ENCODE measurements at regions not wholly inside any gene's neighbourhood (a gene's known extent, or its start where the extent isn't known, plus 50 kb on each side); places are given as distances from the start of the nearest gene placed in this dataset.
"Not testable (repeated sequence)": the region's sequence is repeated elsewhere in the genome, so short reads cannot be mapped to it uniquely, and the experiment has no call there.

DNA sequence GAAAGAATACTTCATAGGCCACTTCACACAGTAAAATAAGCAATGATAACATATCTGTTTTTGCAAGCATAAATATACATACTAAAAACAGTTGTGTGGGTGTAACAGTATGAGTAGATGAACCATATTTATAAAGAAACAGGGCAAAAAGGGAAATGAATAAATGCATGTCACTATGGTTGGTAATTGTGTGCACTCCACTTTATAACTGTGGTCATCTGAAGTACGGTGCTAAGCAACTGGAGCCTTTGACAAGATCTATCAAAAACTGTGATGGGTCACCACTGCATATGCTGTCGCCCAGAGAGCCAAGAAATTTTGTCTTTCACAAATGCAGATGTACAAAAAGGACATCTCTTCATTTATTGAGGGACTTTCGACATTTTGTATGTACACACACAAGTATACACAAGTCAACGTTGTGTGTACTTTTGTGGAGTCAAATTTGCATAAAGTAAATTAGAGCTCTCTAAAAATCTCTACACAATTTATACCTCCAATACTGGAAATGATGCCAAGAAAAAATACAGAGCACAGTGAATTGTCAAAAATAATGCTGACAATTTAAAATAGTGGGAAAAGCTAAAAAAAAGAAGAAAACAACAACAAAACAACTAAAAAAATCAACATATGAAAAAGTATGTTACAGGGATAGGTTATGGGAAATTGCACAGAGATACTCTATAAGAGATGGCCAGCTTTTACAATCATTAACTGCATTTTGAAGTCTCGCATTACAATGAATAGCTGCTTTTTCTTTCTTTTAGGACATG lies 123.1 kb upstream of the ENPEP start:
- Mint-ChIP-seq H3K4me1 (ENCODE audit: low read depth) (no peaks in the 10 kb centered on the region), H3K36me3 (ENCODE audit: low read depth) (no peaks in the 10 kb centered on the region), H3K27ac (no peak overlapping the region), H3K4me3 (ENCODE audit: low read depth) (no peak overlapping the region), H3K9me3 (no peaks in the 10 kb centered on the region), H3K27me3 (ENCODE audit: low read depth) (peaks cover 14% of the 10 kb centered on the region)
- intact Hi-C loops (cut with micrococcal nuclease): no loop called here
- DNase-seq (ENCODE audit: low spot score): no peak

DNA sequence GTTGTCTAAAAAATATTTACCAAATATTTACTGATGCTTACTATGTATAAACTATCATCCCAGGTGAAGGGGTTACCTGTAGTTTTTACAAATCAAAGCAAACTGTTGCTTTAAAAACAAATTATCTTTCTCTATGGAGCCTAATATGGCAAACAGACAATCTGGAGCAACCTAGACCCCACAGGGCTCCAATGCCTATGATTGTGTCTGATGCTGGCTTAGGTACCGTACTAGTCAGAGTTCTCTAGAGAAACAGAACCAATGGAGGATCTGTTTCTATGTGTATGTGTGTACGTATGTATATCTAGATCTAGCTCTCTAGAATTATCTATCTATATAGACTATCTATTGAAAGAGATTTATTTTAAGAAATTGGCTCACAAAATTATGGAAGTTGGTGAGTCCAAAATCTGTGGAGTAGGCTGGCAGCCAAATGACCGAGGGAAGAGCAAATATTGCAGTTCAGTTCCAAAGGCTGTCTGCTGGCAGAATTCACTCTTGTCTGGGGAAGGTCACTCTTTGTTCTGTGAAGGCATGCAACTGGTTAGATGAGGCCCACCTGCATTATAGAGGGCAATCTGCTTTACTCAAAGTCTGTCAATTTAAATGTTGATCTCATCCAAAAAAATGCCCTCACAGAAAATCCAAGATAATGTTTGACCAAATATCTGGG lies 127.1 kb upstream of the ENPEP start:
- no peak for DNase-seq (ENCODE audit: low spot score)
- Mint-ChIP-seq H3K27me3 (ENCODE audit: low read depth) (peaks cover 24% of the 10 kb centered on the region), H3K4me3 (ENCODE audit: low read depth) (no peak overlapping the region)

DNA sequence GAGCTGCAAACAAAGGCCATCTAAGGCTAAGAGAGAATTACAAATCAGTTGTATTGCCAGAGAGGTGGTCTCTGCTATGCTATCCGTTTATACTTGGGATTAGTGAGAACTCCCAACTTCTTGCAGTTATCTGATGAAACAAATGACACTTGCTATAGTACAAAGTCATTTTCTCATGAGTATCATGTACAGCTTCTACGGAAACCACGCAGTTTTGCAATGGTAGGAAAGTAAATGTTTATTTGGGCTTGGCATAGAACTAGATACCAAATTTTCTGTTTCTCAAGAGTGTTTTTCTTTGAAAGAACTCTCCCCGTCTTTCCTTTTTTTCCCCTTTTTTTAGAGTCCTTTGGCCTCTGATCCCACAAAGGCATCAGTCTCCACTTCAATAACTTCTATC lies 128.2 kb upstream of the ENPEP start:
- peaks cover 24% of the 10 kb centered on the region for H3K27me3 Mint-ChIP-seq (ENCODE audit: low read depth)
- H3K4me3 Mint-ChIP-seq (ENCODE audit: low read depth): no peak overlapping the region
- H3K27ac Mint-ChIP-seq: no peak overlapping the region
- intact Hi-C loops (cut with micrococcal nuclease): loop anchor here (10.0 kb wide), 1 partner anchor 167 kb away; no protein-coding TSS in a partner anchor
- H3K36me3 Mint-ChIP-seq (ENCODE audit: low read depth): no peaks in the 10 kb centered on the region
- H3K4me1 Mint-ChIP-seq (ENCODE audit: low read depth): no peaks in the 10 kb centered on the region
- no peaks in the 10 kb centered on the region for H3K9me3 Mint-ChIP-seq
- DNase-seq (ENCODE audit: low spot score): no peak

More for the DNA sequence above, 127.1 kb upstream of the ENPEP start:
- no peaks in the 10 kb centered on the region for H3K4me1 Mint-ChIP-seq (ENCODE audit: low read depth)
- intact Hi-C loops (cut with micrococcal nuclease): loop anchor here (10.0 kb wide), 1 partner anchor 166 kb away; no protein-coding TSS in a partner anchor
- H3K27ac Mint-ChIP-seq: no peak overlapping the region
- no peaks in the 10 kb centered on the region for H3K36me3 Mint-ChIP-seq (ENCODE audit: low read depth)
- no peaks in the 10 kb centered on the region for H3K9me3 Mint-ChIP-seq

DNA sequence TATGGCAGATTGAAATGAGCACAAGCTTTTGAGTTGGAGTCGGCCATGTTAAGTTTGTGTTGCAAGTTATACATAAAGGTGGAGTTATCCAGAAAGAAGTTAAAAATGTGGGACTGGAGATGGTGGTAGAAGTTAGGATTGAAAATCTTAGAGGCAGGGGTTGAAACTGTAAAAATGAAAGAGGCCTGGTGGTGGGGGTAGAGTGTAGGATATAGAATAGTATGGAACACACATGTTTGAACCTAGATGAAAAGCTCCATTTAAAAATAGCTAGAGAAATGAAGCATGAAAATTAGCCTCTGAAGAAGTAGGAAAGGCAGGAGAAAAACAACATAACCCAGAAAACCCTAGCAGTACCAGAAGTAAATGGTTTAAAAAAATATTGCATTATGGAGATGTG lies 131.8 kb upstream of the ENPEP start:
- no peaks in the 10 kb centered on the region for H3K9me3 Mint-ChIP-seq
- no peak overlapping the region for H3K4me3 Mint-ChIP-seq (ENCODE audit: low read depth)
- H3K36me3 Mint-ChIP-seq (ENCODE audit: low read depth): no peaks in the 10 kb centered on the region
- intact Hi-C loops (cut with micrococcal nuclease): loop anchor here (10.0 kb wide), 1 partner anchor 171 kb away; no protein-coding TSS in a partner anchor
- peaks cover 6% of the 10 kb centered on the region for H3K4me1 Mint-ChIP-seq (ENCODE audit: low read depth)
- peaks cover 27% of the 10 kb centered on the region for H3K27me3 Mint-ChIP-seq (ENCODE audit: low read depth)
- no peak for DNase-seq (ENCODE audit: low spot score)
- no peak overlapping the region for H3K27ac Mint-ChIP-seq

DNA sequence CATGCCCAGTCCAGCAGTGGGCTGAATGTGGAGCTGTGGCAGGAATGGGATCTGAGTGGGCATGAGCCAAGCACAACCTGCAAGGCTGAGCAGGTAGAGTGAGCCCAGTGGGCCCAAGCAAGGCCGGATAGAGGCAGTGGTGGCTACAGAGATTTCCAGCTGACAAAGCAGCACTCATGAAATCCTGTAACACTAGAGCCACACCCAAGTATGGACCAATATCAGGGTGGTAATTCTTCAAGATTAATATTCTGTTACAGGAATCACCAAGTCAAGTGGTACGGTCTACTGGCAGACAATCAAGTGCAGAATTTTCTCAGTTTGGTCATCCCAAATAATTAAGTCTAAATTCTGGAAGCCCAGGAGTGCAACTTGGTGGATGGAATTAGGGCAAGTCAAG lies 132.4 kb upstream of the ENPEP start:
- H3K9me3 Mint-ChIP-seq: no peaks in the 10 kb centered on the region
- intact Hi-C loops (cut with micrococcal nuclease): loop anchor here (10.0 kb wide), 1 partner anchor 171 kb away; no protein-coding TSS in a partner anchor
- H3K27me3 Mint-ChIP-seq (ENCODE audit: low read depth): peaks cover 30% of the 10 kb centered on the region
- no peak overlapping the region for H3K4me3 Mint-ChIP-seq (ENCODE audit: low read depth)
- H3K4me1 Mint-ChIP-seq (ENCODE audit: low read depth): peaks cover 6% of the 10 kb centered on the region
- no peak overlapping the region for H3K27ac Mint-ChIP-seq
- H3K36me3 Mint-ChIP-seq (ENCODE audit: low read depth): no peaks in the 10 kb centered on the region
- DNase-seq (ENCODE audit: low spot score): no peak

DNA sequence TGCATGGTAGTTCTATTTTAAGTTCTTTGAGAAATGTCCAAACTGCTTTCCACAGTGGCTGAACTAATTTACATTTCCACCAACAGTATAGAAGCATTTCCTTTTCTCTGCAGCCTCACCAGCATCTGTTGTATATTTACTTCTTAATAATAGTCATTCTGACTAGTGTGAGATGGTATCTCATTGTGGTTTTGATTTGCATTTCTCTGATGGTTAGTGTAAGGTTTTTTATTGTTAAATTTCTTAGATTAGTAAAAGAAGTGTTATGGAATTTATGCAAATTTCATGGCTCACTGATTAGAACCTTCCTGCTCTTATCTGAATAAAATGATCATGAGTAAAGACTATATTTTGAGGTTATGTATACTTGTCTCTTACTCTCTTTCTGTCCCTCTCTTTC lies 134.8 kb upstream of the ENPEP start:
- H3K4me3 Mint-ChIP-seq (ENCODE audit: low read depth); H3K27ac Mint-ChIP-seq; H3K4me1 Mint-ChIP-seq (ENCODE audit: low read depth); H3K36me3 Mint-ChIP-seq (ENCODE audit: low read depth); H3K9me3 Mint-ChIP-seq; DNase-seq (ENCODE audit: low spot score): not testable (repeated sequence)
- intact Hi-C loops (cut with micrococcal nuclease): loop anchor here (10.0 kb wide), 1 partner anchor 174 kb away; no protein-coding TSS in a partner anchor
- H3K27me3 Mint-ChIP-seq (ENCODE audit: low read depth): peaks cover 37% of the 10 kb centered on the region

DNA sequence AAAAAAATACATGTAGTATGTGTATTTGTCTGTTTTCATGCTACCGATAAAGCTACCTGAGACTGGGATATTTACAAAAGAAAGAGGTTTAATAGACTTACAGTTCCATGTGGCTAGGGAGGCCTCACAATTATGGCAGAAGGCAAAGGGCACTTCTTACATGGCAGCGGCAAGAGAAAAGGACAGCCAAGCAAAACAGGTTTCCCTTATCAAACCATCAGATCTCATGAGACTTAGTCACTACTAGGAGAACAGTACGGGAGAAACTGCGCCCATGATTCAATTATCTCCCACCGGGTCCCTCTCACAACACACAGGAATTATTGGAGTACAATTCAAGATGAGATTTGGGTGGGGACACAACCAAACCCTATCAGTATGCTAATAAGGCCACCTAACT lies 137.0 kb upstream of the ELOVL6 start:
- no peak overlapping the region for H3K27ac Mint-ChIP-seq
- DNase-seq (ENCODE audit: low spot score): no peak
- no peaks in the 10 kb centered on the region for H3K9me3 Mint-ChIP-seq
- H3K27me3 Mint-ChIP-seq (ENCODE audit: low read depth): peaks cover 20% of the 10 kb centered on the region
- H3K4me1 Mint-ChIP-seq (ENCODE audit: low read depth): no peaks in the 10 kb centered on the region
- intact Hi-C loops (cut with micrococcal nuclease): no loop called here
- H3K4me3 Mint-ChIP-seq (ENCODE audit: low read depth): no peak overlapping the region
- H3K36me3 Mint-ChIP-seq (ENCODE audit: low read depth): no peaks in the 10 kb centered on the region

DNA sequence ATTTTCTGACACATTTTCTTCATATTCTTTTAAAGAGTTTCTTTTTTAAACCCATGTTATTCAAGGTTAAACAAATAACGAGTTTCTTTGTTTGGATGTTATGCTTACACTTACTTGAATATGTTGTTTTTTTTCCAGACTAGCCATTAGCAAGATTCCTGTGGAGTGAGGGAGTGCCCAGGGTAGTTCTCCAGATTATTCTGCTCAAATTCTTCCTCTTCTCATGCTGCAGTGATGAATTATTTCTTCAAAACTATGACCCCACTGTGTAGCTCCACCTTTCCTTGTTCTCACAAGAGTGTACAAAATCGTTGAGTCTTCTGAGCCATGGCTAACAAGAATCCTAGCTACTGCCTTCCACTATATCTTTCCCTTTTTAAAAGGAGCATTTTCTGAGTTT lies 134.1 kb upstream of the ELOVL6 start:
- no peaks in the 10 kb centered on the region for H3K36me3 Mint-ChIP-seq (ENCODE audit: low read depth)
- H3K4me1 Mint-ChIP-seq (ENCODE audit: low read depth): no peaks in the 10 kb centered on the region
- intact Hi-C loops (cut with micrococcal nuclease): no loop called here
- no peaks in the 10 kb centered on the region for H3K9me3 Mint-ChIP-seq
- no peak for DNase-seq (ENCODE audit: low spot score)
- H3K4me3 Mint-ChIP-seq (ENCODE audit: low read depth): no peak overlapping the region
- peaks cover 10% of the 10 kb centered on the region for H3K27me3 Mint-ChIP-seq (ENCODE audit: low read depth)
- H3K27ac Mint-ChIP-seq: no peak overlapping the region

DNA sequence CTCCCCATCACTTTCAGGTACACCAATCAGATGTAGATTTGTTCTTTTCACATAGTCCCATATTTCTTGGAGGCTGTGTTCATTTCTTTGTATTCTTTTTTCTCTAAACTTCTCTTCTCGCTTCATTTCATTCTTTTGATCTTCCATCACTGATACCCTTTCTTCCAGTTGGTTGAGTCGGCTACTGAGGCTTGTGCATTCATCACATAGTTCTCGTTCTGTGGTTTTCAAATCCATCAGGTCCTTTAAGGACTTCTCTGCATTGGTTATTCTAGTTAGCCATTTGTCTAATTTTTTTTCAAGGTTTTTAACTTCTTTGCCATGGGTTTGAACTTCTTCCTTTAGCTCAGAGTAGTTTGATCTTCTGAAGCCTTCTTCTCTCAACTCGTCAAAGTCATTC lies 128.0 kb upstream of the ELOVL6 start:
- DNase-seq (ENCODE audit: low spot score); intact Hi-C loops (cut with micrococcal nuclease); H3K4me3 Mint-ChIP-seq (ENCODE audit: low read depth); H3K4me1 Mint-ChIP-seq (ENCODE audit: low read depth); H3K27ac Mint-ChIP-seq; H3K36me3 Mint-ChIP-seq (ENCODE audit: low read depth); H3K27me3 Mint-ChIP-seq (ENCODE audit: low read depth); H3K9me3 Mint-ChIP-seq: not testable (repeated sequence)

DNA sequence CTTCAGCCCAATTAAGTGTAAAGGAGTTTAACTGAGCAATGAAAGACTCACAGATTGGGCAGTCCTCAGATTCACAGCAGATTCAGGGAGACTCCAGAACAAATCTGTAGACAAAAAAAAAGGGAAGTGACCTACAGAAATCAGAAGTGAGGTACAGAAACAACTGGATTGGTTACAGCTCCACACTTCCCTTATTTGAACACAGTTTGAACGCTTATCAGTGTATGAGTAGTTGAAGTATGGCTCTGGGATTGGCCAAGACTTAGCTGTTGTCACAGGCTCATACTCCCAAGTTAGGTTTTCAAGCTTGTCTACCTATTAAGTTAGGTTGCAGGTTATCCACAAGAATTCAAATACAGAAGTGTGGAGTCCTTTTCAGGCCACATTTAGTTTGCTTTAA lies 112.4 kb upstream of the ELOVL6 start:
- no peak for DNase-seq (ENCODE audit: low spot score)
- Mint-ChIP-seq H3K27me3 (ENCODE audit: low read depth) (peaks cover 19% of the 10 kb centered on the region), H3K36me3 (ENCODE audit: low read depth) (no peaks in the 10 kb centered on the region), H3K9me3 (no peaks in the 10 kb centered on the region), H3K27ac (no peak overlapping the region), H3K4me3 (ENCODE audit: low read depth) (no peak overlapping the region), H3K4me1 (ENCODE audit: low read depth) (no peaks in the 10 kb centered on the region)
- intact Hi-C loops (cut with micrococcal nuclease): loop anchor here (5.0 kb wide), 1 partner anchor 303 kb away; no protein-coding TSS in a partner anchor

DNA sequence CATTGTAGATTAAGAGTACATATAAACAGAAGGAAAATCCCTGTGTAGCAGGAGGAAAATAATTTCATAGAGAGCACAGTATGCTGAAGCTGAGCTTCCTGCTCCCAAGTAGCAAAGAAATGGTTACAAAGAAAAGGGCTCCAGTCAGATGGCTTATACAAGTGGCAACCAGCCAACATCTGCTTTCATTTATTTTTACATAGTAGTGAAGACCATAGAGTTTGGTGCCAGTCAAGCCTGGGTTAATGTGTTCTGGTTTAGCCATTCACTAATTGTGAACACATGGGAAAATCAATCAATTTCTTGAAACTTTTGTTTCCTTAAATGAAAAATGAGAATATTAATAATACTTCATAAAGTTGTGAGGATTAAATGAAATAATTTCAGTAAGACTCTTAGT lies 111.3 kb upstream of the ELOVL6 start:
- intact Hi-C loops (cut with micrococcal nuclease): loop anchor here (5.0 kb wide), 1 partner anchor 302 kb away; no protein-coding TSS in a partner anchor
- Mint-ChIP-seq H3K36me3 (ENCODE audit: low read depth) (no peaks in the 10 kb centered on the region), H3K27me3 (ENCODE audit: low read depth) (peaks cover 21% of the 10 kb centered on the region), H3K4me1 (ENCODE audit: low read depth) (no peaks in the 10 kb centered on the region), H3K4me3 (ENCODE audit: low read depth) (no peak overlapping the region), H3K27ac (no peak overlapping the region), H3K9me3 (no peaks in the 10 kb centered on the region)
- DNase-seq (ENCODE audit: low spot score): no peak

DNA sequence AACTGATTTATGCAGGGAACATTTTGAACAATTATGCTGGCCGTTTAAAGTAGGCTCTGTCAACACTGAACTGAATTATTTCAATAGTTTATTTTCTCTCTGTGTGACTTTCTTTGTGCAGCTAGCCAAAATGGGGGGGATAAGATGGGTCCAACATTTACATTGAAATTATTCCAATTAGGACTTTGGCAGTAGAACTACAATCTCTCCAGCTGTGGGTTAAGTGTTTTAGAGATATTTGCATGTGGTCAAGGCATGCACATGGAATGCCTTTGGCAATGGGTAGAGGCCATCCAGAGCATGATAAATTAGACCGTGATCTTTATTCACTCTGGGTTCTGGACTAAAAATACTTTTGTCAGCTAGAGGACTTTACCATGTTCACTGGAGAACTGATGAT lies 107.9 kb upstream of the ELOVL6 start:
- no peak for DNase-seq (ENCODE audit: low spot score)
- Mint-ChIP-seq H3K4me3 (ENCODE audit: low read depth) (no peak overlapping the region), H3K36me3 (ENCODE audit: low read depth) (no peaks in the 10 kb centered on the region), H3K27me3 (ENCODE audit: low read depth) (peaks cover 16% of the 10 kb centered on the region), H3K4me1 (ENCODE audit: low read depth) (no peaks in the 10 kb centered on the region), H3K27ac (no peak overlapping the region), H3K9me3 (no peaks in the 10 kb centered on the region)
- intact Hi-C loops (cut with micrococcal nuclease): no loop called here

DNA sequence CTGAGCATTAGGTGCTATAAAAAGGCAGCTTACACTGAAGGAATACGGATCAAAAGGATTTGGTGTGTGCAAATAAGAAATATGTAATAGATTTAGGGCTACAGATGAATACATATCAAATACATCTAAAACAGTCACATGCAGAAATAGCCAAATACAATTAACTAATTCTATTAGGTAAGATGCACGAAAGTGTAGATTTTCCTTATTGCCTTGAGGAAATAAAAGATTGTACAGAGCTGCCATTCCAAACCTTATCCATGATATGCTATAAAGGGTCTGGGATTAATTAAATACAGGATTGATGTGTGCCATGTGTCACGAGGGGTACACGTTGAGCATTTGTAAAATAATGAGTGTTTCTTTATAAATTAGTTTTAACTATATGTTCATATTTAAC lies 107.0 kb upstream of the ELOVL6 start:
- Mint-ChIP-seq H3K36me3 (ENCODE audit: low read depth) (no peaks in the 10 kb centered on the region), H3K27ac (no peak overlapping the region), H3K4me3 (ENCODE audit: low read depth) (no peak overlapping the region), H3K4me1 (ENCODE audit: low read depth) (no peaks in the 10 kb centered on the region), H3K27me3 (ENCODE audit: low read depth) (peaks cover 16% of the 10 kb centered on the region), H3K9me3 (no peaks in the 10 kb centered on the region)
- DNase-seq (ENCODE audit: low spot score): no peak
- intact Hi-C loops (cut with micrococcal nuclease): no loop called here
